Common myeloid progenitor, CD34-positive (primary cell): ENCODE measurements at regions not wholly inside any gene's neighbourhood (a gene's known extent, or its start where the extent isn't known, plus 50 kb on each side); places are given as distances from the start of the nearest gene placed in this dataset.

ENCODE experiments used
- CTCF ChIA-PET: fragments of 350-600 bp; sonication (Branson Sonifier 250); formaldehyde crosslinking; loops from one replicate; lab custom pipeline; 2021; ENCODE audit warnings: antibody characterized with exemption; lab: Charles Lee
- POLR2A ChIA-PET: fragments of 350-600 bp; sonication (Branson Sonifier 250); formaldehyde crosslinking; loops from one replicate; lab custom pipeline; 2021; ENCODE audit warnings: antibody characterized with exemption; lab: Charles Lee
- DNase-seq, 3 donors: peaks; one replicate each; pipeline versions ENCODE4 v3.0.0 to v3.0.0-alpha.2; 2013
- H3K27ac ChIP-seq, 2 experiments: 1 replicate in 1 of 2; 2 replicates in 1 of 2; pipeline ENCODE4 v1.7.0; 2013; ENCODE audit warnings: inconsistent platforms in 2 of 2, low read length in 2 of 2, mild to moderate bottlenecking in 2 of 2, low read depth in 1 of 2, moderate library complexity in 1 of 2; ENCODE audit not compliant: severe bottlenecking in 2 of 2, insufficient read depth in 1 of 2, poor library complexity in 1 of 2
- H3K27me3 ChIP-seq, 5 experiments: replicated peaks in 2 of 5; 1 replicate in 3 of 5; 2 replicates in 2 of 5; pipeline versions ENCODE4 v1.6.1 to v1.7.0; 2013; ENCODE audit warnings: low read length in 4 of 5, mild to moderate bottlenecking in 2 of 5, moderate library complexity in 2 of 5, inconsistent platforms in 1 of 5; ENCODE audit not compliant: insufficient read depth in 5 of 5, control insufficient read depth in 4 of 5
- H3K36me3 ChIP-seq, 4 experiments: 1 replicate in 2 of 4; 2 replicates in 2 of 4; pipeline versions ENCODE4 v1.6.1 to v1.7.0; 2013; ENCODE audit warnings: low read length in 3 of 4, control low read depth in 1 of 4, mild to moderate bottlenecking in 1 of 4; ENCODE audit not compliant: control insufficient read depth in 4 of 4, insufficient read depth in 4 of 4
- H3K4me1 ChIP-seq, 4 experiments: 1 replicate in 3 of 4; 2 replicates in 1 of 4; pipeline versions ENCODE4 v1.6.1 to v1.7.1; 2013; ENCODE audit warnings: low read length in 3 of 4, mild to moderate bottlenecking in 3 of 4, control low read depth in 1 of 4, inconsistent platforms in 1 of 4, moderate library complexity in 1 of 4; ENCODE audit not compliant: control insufficient read depth in 4 of 4, insufficient read depth in 4 of 4; ENCODE audit errors: control extremely low read depth in 1 of 4
- H3K4me3 ChIP-seq, 7 experiments: 1 replicate in 4 of 7; 2 replicates in 3 of 7; pipeline versions ENCODE4 v1.5.1 to v1.7.0; 2013; ENCODE audit warnings: mild to moderate bottlenecking in 7 of 7, low read length in 6 of 7, moderate library complexity in 6 of 7, inconsistent platforms in 2 of 7, low read depth in 2 of 7, control low read depth in 1 of 7; ENCODE audit not compliant: insufficient read depth in 4 of 7, control insufficient read depth in 1 of 7; ENCODE audit errors: extremely low read depth in 1 of 7
- H3K9me3 ChIP-seq, 5 experiments: 1 replicate in 4 of 5; 2 replicates in 1 of 5; pipeline versions ENCODE4 v1.6.1 to v1.7.1; 2013; ENCODE audit warnings: low read length in 4 of 5, mild to moderate bottlenecking in 2 of 5, inconsistent platforms in 1 of 5, low read depth in 1 of 5, moderate library complexity in 1 of 5; ENCODE audit not compliant: control insufficient read depth in 4 of 5, insufficient read depth in 2 of 5; ENCODE audit errors: control extremely low read depth in 1 of 5
- WGBS: methylation state at CpG from one replicate; pipeline ENCODE4 v1.1.5; 2013; ENCODE audit not compliant: insufficient coverage; 5-methylcytosine and 5-hydroxymethylcytosine counted together

DNA sequence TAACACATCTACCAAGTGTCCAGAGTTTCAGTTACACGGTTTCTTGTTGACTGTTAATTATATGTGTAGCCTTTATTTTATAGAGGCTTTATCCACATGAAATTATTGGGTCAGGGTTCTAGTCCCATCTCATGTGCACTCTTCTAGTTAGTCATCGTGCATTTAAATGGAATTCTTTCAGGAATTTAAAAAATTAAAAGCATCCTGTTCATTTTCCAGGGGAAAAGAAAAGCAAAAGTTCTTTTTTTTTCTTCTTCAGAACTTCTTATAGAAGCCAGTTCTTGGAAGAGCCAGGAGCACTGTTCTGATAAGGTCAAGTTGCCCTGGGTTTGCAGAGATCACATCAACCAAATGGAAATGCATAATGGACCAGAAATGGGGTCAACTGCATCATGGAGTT is 324.7 kb downstream of the INHBA start:
- no peaks in the 10 kb centered on the region for H3K36me3 ChIP-seq
- H3K4me3 ChIP-seq = no peak overlapping the region
- H3K27ac ChIP-seq = no peak overlapping the region
- DNase-seq = no peak
- CTCF ChIA-PET = interaction anchor here (1.1 kb wide), 1 partner anchor 550 kb away, joined by 3 read pairs; no protein-coding TSS in a partner anchor
- no peaks in the 10 kb centered on the region for H3K9me3 ChIP-seq
- no peaks in the 10 kb centered on the region for H3K4me1 ChIP-seq
- no CpG with 5 or more reads among the region's 2 CpGs for WGBS
- POLR2A ChIA-PET = no interaction called here
- H3K27me3 ChIP-seq = no peaks in the 10 kb centered on the region

DNA sequence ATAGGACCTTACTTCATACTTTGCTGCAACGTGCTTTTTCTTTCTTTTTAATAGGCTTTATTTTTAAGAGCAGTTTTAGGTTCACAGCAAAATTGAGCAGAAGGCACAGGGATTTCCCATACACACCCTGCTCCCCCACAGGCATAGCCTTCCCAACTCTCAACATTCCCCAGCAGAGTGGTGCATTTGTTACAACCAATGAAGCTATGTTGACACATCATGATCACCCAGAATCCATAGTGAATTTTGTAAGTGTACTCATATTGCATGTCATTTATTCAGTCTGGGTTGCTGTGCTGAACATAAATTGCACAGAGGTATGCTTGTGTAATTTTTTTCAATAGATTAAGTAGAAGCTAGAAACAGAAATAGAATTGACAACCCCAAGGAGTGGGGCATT is 327.3 kb downstream of the INHBA start:
- no peaks in the 10 kb centered on the region for H3K36me3 ChIP-seq
- DNase-seq = no peak
- H3K4me3 ChIP-seq = no peak overlapping the region
- no peaks in the 10 kb centered on the region for H3K4me1 ChIP-seq
- CTCF ChIA-PET = no interaction called here
- H3K27me3 ChIP-seq = no peaks in the 10 kb centered on the region
- H3K9me3 ChIP-seq = no peaks in the 10 kb centered on the region
- POLR2A ChIA-PET = no interaction called here
- no peak overlapping the region for H3K27ac ChIP-seq
- no CpG with 5 or more reads among the region's 1 CpG for WGBS

DNA sequence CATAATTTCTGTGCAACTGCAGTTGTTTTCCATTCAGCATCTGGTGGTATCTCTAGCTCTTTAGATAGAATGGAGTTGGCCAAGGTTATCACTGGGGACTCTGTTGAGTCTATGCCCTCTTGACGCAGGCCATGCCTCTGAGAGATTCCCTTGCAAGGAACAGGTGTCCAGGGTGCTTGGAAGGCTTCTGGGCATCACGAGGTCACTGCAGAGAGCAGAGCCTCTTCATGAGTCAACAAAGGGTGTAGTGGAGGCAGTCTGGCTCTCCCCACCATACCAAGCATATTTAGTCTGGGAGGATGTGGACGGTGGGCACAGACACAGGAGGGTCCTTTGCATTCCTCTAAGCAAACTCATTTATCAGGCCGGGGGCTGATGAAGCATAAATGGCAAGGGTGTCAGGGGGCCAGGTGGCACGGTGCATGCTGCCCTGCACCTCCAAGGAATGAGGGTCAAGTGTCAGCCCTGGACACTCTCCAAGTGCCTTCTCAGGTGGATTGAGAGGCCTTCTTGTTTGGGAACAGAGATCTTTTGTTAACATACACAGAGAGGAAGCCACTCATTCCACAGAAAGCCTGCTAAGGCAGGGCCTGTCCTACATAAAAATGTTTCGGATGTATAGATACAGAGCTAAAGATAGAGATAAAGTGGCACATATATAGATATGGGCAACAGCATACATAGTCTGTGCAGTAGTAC is 328.6 kb downstream of the INHBA start:
- H3K4me1 ChIP-seq = no peaks in the 10 kb centered on the region
- H3K27ac ChIP-seq = no peak overlapping the region
- no peaks in the 10 kb centered on the region for H3K36me3 ChIP-seq
- H3K4me3 ChIP-seq = no peak overlapping the region
- H3K9me3 ChIP-seq = no peaks in the 10 kb centered on the region
- no peaks in the 10 kb centered on the region for H3K27me3 ChIP-seq
- ChIA-PET CTCF (no interaction called here), POLR2A (no interaction called here)
- WGBS = 100% methylated on average over 3 of the region's 6 CpGs
- DNase-seq = no peak

DNA sequence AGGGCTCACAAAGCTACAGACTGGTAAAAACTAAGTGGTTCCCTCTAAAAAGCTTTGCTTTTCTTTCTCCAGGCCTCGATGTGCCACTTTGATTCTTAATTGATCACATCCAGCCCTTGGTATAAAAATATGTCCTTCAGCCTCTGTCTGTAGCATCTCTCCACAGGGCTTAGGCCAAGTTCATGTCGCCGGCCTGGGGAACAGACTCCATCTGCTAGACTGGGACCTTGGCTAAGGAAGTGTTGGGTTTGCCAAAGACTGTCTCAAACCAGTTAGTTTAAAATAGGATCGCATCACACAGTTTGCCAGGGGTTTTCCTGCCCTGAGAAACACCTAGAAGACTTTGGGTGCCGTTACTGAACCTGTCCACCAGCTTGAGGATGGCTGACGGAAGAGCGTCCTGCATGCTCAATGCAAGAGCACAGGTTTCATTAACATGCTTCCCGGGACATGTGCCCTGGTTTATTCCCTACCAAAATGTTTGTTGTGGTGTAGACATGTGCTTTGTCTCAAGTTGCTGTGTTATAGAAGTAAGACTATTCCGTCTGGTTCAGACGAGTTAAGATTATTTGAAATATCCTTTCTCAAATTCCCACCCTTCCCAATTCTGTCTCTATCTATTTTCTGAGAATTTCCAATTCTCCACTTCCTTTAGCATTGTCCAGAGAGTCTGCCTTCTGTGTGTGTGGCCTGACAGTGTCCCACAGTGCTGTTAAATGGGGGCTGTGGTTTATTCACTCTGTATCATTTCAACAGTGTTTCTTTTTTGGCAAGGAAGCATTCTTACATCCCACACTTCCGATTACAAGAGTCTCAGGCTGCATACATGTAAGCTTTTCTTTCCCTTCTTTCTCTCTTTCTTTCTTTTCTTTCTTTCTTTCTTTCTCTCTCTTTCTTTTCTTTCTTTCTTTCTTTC is 334.7 kb downstream of the INHBA start:
- 96% methylated on average over 7 of the region's 11 CpGs for WGBS
- peaks cover 0 to 4% (median 0%) of the 10 kb centered on the region in 4 experiments for H3K4me1 ChIP-seq
- POLR2A ChIA-PET = no interaction called here

DNA sequence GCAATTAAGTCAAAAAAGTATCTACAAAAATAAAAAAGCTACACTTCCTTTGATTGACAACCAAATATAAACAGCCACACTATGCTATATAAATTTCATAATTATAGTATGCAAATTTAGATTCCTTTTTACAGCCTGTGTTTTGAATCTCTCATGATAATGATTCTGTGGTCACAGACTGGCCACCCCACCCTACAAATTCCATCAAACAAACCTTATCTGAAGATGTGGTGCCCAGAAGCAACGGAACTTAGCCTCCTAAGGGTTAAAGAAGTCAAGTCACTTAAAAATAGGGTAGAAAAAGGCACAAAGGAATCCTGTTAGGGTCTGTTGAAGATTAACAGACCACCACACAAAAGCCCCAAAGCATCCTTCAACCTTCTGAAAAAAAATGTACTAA is 351.8 kb downstream of the INHBA start:
- Histone ChIP-seq H3K27me3 (no peaks in the 10 kb centered on the region), H3K4me1 (no peaks in the 10 kb centered on the region), H3K27ac (no peak overlapping the region), H3K36me3 (no peaks in the 10 kb centered on the region), H3K4me3 (no peak overlapping the region), H3K9me3 (no peaks in the 10 kb centered on the region)
- WGBS = no CpG with 5 or more reads among the region's 1 CpG
- CTCF ChIA-PET = no interaction called here
- DNase-seq = peak in 1 of 3 donors; percentile 8
- POLR2A ChIA-PET = no interaction called here

More for the DNA sequence above, 334.7 kb downstream of the INHBA start:
- Histone ChIP-seq H3K9me3 (no peaks in the 10 kb centered on the region), H3K36me3 (no peaks in the 10 kb centered on the region), H3K27me3 (no peaks in the 10 kb centered on the region), H3K27ac (no peak overlapping the region), H3K4me3 (no peak overlapping the region)
- CTCF ChIA-PET = no interaction called here
- no peak for DNase-seq

DNA sequence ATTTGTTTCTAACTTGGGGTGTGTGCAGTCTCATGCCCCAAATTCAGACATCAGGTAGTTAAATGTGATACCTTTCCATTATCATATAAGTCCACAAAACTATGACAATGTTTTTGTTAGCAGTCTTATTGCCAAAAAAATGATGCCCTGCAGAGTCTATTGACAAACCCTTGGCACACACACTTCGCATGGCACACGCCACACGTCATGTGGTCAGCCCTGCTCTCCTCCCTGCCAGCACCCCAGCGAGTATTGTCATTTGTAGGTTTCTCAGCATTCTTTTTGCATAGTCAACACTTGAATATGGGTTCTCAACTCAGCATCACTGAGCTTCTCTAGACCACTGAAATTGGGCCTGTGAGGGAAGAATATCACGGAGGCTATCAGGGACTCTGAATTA is 356.0 kb downstream of the INHBA start:
- Histone ChIP-seq H3K4me3 (no peak overlapping the region), H3K27ac (no peak overlapping the region), H3K9me3 (no peaks in the 10 kb centered on the region), H3K27me3 (no peaks in the 10 kb centered on the region), H3K36me3 (no peaks in the 10 kb centered on the region), H3K4me1 (no peaks in the 10 kb centered on the region)
- CTCF ChIA-PET = no interaction called here
- POLR2A ChIA-PET = no interaction called here
- 95% methylated on average over 5 of the region's 5 CpGs for WGBS
- no peak for DNase-seq
